Astrocyte (in vitro differentiated cells and primary cell): ENCODE measurements at regions not wholly inside any gene's neighbourhood (a gene's known extent, or its start where the extent isn't known, plus 50 kb on each side); places are given as distances from the start of the nearest gene placed in this dataset.

Experiments used
- DNase-seq: peaks from one replicate; pipeline ENCODE4 v3.0.0-alpha.2; 2010; ENCODE audit warnings: low read depth
- FAIRE-seq: peaks from 2 replicates; lab custom pipeline; 2011; peaks lifted over from hg19 to GRCh38; lab: Jason Lieb, UNC
- H2AFZ ChIP-seq: 2 replicates; pipeline ENCODE4 v1.6.0; 2012; ENCODE audit warnings: low read depth, low read length, inconsistent platforms
- H3K27ac ChIP-seq: 2 replicates; pipeline ENCODE4 v1.5.1; 2011; ENCODE audit warnings: low read depth, low read length, inconsistent platforms
- H3K27me3 ChIP-seq: 2 replicates; pipeline ENCODE4 v1.6.0; 2011; ENCODE audit warnings: low read length, inconsistent platforms; ENCODE audit not compliant: insufficient read depth
- H3K36me3 ChIP-seq: 2 replicates; pipeline ENCODE4 v1.5.1; 2011; ENCODE audit warnings: low read length, inconsistent platforms; ENCODE audit not compliant: insufficient read depth
- H3K4me1 ChIP-seq: 2 replicates; pipeline ENCODE4 v1.5.1; 2011; ENCODE audit warnings: low read length, inconsistent platforms; ENCODE audit not compliant: insufficient read depth
- H3K4me2 ChIP-seq: 2 replicates; pipeline ENCODE4 v1.6.0; 2012; ENCODE audit warnings: low read length, inconsistent platforms
- H3K4me3 ChIP-seq: 2 replicates; pipeline ENCODE4 v1.5.1; 2011; ENCODE audit warnings: low read depth, mild to moderate bottlenecking, low read length, inconsistent platforms; ENCODE audit not compliant: insufficient read depth
- H3K79me2 ChIP-seq: 2 replicates; pipeline ENCODE4 v1.6.0; 2012; ENCODE audit warnings: mild to moderate bottlenecking, low read length, inconsistent platforms; ENCODE audit not compliant: insufficient read depth
- H3K9ac ChIP-seq: 2 replicates; pipeline ENCODE4 v1.6.0; 2012; ENCODE audit warnings: mild to moderate bottlenecking, low read length, inconsistent platforms
- H3K9me3 ChIP-seq: 2 replicates; pipeline ENCODE4 v1.5.1; 2012; ENCODE audit warnings: low read depth, mild to moderate bottlenecking, low read length, inconsistent platforms; ENCODE audit not compliant: insufficient read depth
- H4K20me1 ChIP-seq: 2 replicates; pipeline ENCODE4 v1.6.0; 2012; ENCODE audit warnings: low read length, inconsistent platforms; ENCODE audit not compliant: insufficient read depth
- H3K27ac Mint-ChIP-seq: one replicate; pipeline ENCODE4 v1.8.0; 2021; ENCODE audit warnings: mild to moderate bottlenecking, mixed read lengths; ENCODE audit not compliant: unreplicated experiment
- H3K27me3 Mint-ChIP-seq: one replicate; pipeline ENCODE4 v1.8.0; 2021; ENCODE audit warnings: low read depth, mixed read lengths; ENCODE audit not compliant: unreplicated experiment
- H3K36me3 Mint-ChIP-seq: one replicate; pipeline ENCODE4 v1.8.0; 2021; ENCODE audit warnings: low read depth, mixed read lengths; ENCODE audit not compliant: unreplicated experiment
- H3K4me1 Mint-ChIP-seq: one replicate; pipeline ENCODE4 v1.8.0; 2021; ENCODE audit warnings: low read depth, mixed read lengths; ENCODE audit not compliant: unreplicated experiment
- H3K4me3 Mint-ChIP-seq: one replicate; pipeline ENCODE4 v1.8.0; 2021; ENCODE audit warnings: mild to moderate bottlenecking, moderate library complexity, mixed read lengths; ENCODE audit not compliant: unreplicated experiment
- H3K9me3 Mint-ChIP-seq: one replicate; pipeline ENCODE4 v1.8.0; 2021; ENCODE audit warnings: mild to moderate bottlenecking, mixed read lengths; ENCODE audit not compliant: unreplicated experiment
- CTCF ChIP-seq: IDR thresholded peaks from 2 replicates; pipeline ENCODE4 v1.5.1; 2011; ENCODE audit warnings: low read depth, mild to moderate bottlenecking, inconsistent platforms, low read length, moderate library complexity; ENCODE audit not compliant: insufficient read depth
- EZH2 ChIP-seq: IDR thresholded peaks from 2 replicates; pipeline ENCODE4 v1.6.1; 2012; ENCODE audit warnings: mild to moderate bottlenecking, low read length, inconsistent platforms; ENCODE audit not compliant: insufficient read depth

- no peak for DNase-seq
- Mint-ChIP-seq H3K4me1 (peaks cover 20% of the 10 kb centered on the region), H3K27ac (peak overlapping the region; percentile 29), H3K9me3 (no peaks in the 10 kb centered on the region), H3K27me3 (no peaks in the 10 kb centered on the region), H3K36me3 (no peaks in the 10 kb centered on the region), H3K4me3 (peak overlapping the region; percentile 37)
- Histone ChIP-seq H3K4me3 (no peak overlapping the region), H3K9me3 (no peaks in the 10 kb centered on the region), H3K4me1 (peaks cover 6% of the 10 kb centered on the region), H3K27ac (no peak overlapping the region), H3K79me2 (no peaks in the 10 kb centered on the region), H3K4me2 (no peak overlapping the region), H4K20me1 (no peaks in the 10 kb centered on the region), H3K36me3 (no peaks in the 10 kb centered on the region), H3K9ac (no peak overlapping the region), H2AFZ (peak overlapping the region; percentile 24), H3K27me3 (no peaks in the 10 kb centered on the region)
- TF ChIP-seq CTCF, result no peak
- no peak for FAIRE-seq
Measured at GRCh38 chr7:142375710-142376313, 118.0 kb upstream of the PRSS58 start.

DNA sequence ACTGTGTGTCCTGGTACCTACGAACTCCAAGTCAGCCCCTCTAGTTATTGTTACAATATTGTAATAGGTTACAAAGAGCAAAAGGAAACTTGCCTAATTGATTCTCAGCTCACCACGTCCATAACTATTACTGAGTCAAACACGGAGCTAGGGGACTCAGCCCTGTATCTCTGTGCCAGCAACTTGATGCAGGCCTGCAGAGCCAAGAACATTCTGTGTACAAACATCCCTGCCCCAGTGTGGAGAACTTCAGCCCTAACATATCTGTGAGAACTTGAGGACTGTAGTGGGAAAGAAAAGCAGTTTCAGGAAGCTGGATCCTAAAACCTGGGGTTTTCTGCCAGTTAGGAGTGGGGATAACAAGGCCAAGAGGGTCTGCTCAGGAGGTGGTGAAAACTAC, 114.9 kb upstream of the PRSS58 start:
- H3K27ac ChIP-seq, result no peak overlapping the region
- H3K4me2 ChIP-seq, result no peak overlapping the region
- no peak overlapping the region for H3K9ac ChIP-seq
- TF ChIP-seq CTCF (no peak), EZH2 (no peak)
- no peaks in the 10 kb centered on the region for H4K20me1 ChIP-seq
- H3K4me1 Mint-ChIP-seq, result peaks cover 20% of the 10 kb centered on the region
- FAIRE-seq (no peak), DNase-seq (no peak)
- H2AFZ ChIP-seq, result no peak overlapping the region
- no peak overlapping the region for H3K4me3 ChIP-seq
- peaks cover 6% of the 10 kb centered on the region for H3K4me1 ChIP-seq
- no peaks in the 10 kb centered on the region for H3K27me3 Mint-ChIP-seq
- H3K27me3 ChIP-seq, result no peaks in the 10 kb centered on the region
- H3K9me3 Mint-ChIP-seq, result peaks cover 6% of the 10 kb centered on the region
- H3K79me2 ChIP-seq, result no peaks in the 10 kb centered on the region
- no peaks in the 10 kb centered on the region for H3K36me3 ChIP-seq
- no peak overlapping the region for H3K27ac Mint-ChIP-seq
- no peaks in the 10 kb centered on the region for H3K9me3 ChIP-seq
- no peak overlapping the region for H3K4me3 Mint-ChIP-seq
- no peaks in the 10 kb centered on the region for H3K36me3 Mint-ChIP-seq

- H3K27ac ChIP-seq, result no peak overlapping the region
- no peak overlapping the region for H3K27ac Mint-ChIP-seq
- no peak for DNase-seq
- H2AFZ ChIP-seq, result no peak overlapping the region
- no peaks in the 10 kb centered on the region for H4K20me1 ChIP-seq
- H3K79me2 ChIP-seq, result no peaks in the 10 kb centered on the region
- no peak overlapping the region for H3K9ac ChIP-seq
- no peak overlapping the region for H3K4me3 Mint-ChIP-seq
- H3K27me3 Mint-ChIP-seq, result no peaks in the 10 kb centered on the region
- no peaks in the 10 kb centered on the region for H3K27me3 ChIP-seq
- no peaks in the 10 kb centered on the region for H3K36me3 Mint-ChIP-seq
- H3K9me3 ChIP-seq, result no peaks in the 10 kb centered on the region
- H3K4me1 ChIP-seq, result peaks cover 6% of the 10 kb centered on the region
- H3K9me3 Mint-ChIP-seq, result peaks cover 9% of the 10 kb centered on the region
- TF ChIP-seq EZH2 (no peak), CTCF (no peak)
- H3K4me2 ChIP-seq, result no peak overlapping the region
- FAIRE-seq, result no peak
- H3K36me3 ChIP-seq, result no peaks in the 10 kb centered on the region
- H3K4me1 Mint-ChIP-seq, result peaks cover 20% of the 10 kb centered on the region
- H3K4me3 ChIP-seq, result no peak overlapping the region
Measured at GRCh38 chr7:142371586-142372377, 113.9 kb upstream of the PRSS58 start.
